ENCODE measurements at regions not wholly inside any gene's neighbourhood (a gene's known extent, or its start where the extent isn't known, plus 50 kb on each side); places are given as distances from the start of the nearest gene placed in this dataset.

GRCh38 chr13:84566780-84567179, 684.5 kb upstream of the SLITRK1 start:
- TF ChIP-seq POLR2A (IDR thresholded peaks at IDR 0.05) = no peak
- TF ChIP-seq CTCF (IDR thresholded peaks at IDR 0.05 in 8 of 11, conservative IDR thresholded peaks at IDR 0.05 in 3 of 11) = no peak
